ENCODE measurements at regions not wholly inside any gene's neighbourhood (a gene's known extent, or its start where the extent isn't known, plus 50 kb on each side); places are given as distances from the start of the nearest gene placed in this dataset.

DNA sequence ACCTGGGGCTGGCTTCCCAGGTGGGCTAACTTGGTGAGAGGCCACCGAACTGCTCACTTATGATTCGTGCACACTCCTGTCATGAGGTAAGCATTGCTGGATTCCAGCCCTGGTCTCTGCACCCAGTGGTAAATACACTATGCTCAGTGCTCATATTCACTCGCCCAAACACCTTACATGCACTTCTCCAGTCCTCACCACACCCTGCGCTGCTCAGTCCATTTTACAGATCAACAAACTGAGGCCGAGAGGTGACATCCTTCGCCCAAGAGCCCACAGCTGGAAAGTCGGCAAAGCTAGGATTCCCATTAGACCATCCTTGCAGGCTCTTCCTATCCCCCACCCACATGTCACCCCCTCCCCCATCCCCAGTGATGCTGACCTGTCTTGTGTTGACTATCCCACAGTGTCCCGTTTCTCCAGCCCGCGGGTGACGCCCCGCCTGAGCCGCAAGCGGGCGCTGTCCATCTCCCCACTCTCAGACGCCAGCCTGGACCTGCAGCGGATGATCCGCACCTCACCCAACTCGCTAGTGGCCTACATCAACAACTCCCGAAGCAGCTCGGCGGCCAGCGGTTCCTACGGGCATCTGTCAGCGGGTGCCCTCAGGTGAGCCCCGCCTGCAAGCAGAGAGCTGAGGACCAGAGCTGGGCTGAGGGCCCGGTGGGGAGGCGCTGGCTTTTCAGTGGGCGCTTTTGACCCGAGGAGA is 232.8 kb downstream of the GLI2 start:
- BruUV-seq (replicated peaks): no TSS peak
- no peak for DNase-seq (ENCODE audit: low read depth, low spot score)
- no peak overlapping the region for H3K4me2 ChIP-seq (ENCODE audit: low read length)
- H3K9me2 ChIP-seq (ENCODE audit: insufficient read depth): no peaks in the 10 kb centered on the region
- no peak overlapping the region for H3K4me3 ChIP-seq (replicated peaks in 1 of 2; ENCODE audit: low read depth in 1 of 2, low read length in 2 of 2)
- ChIA-PET POLR2A (no interaction called here), RAD21 (ENCODE audit: low non-redundant PET in 1 of 2, low total read pairs in 2 of 2, uncharacterized antibody in 2 of 2, unreplicated experiment in 2 of 2) (no interaction called here), CTCF (no interaction called here)
- H3K79me2 ChIP-seq (ENCODE audit: insufficient read depth, low read length): no peaks in the 10 kb centered on the region
- H3K4me1 ChIP-seq (ENCODE audit: control insufficient read depth in 1 of 2, insufficient read depth in 2 of 2, low read length in 2 of 2): peaks cover 3 to 7% of the 10 kb centered on the region in 2 experiments; a peak in 1 of 4 replicates
- no peak for ATAC-seq
- intact Hi-C loops (cut with micrococcal nuclease): no loop called here
- no peak overlapping the region for H3K27ac ChIP-seq (ENCODE audit: low read depth, low read length)
- TF ChIP-seq FOSL1 (IDR thresholded peaks at IDR 0.05; ENCODE audit: low read depth): no peak
- TF ChIP-seq SIN3A (IDR thresholded peaks at IDR 0.05; ENCODE audit: low read depth): no peak
- no peak for TF ChIP-seq EGR1 (IDR thresholded peaks at IDR 0.05; ENCODE audit: low read depth)
- no peak for TF ChIP-seq EZH2 (IDR thresholded peaks at IDR 0.05)
- TF ChIP-seq ZNF274 (IDR thresholded peaks at IDR 0.05; ENCODE audit: low read depth, low read length): no peak
- TF ChIP-seq JUND (IDR thresholded peaks at IDR 0.05): no peak
- no peak for TF ChIP-seq MAX (IDR thresholded peaks at IDR 0.05)
- no peak for TF ChIP-seq CEBPB (IDR thresholded peaks at IDR 0.05; ENCODE audit: low read depth)
- TF ChIP-seq ELF1 (IDR thresholded peaks at IDR 0.05; ENCODE audit: borderline replicate concordance, low read depth): no peak
- no peak for TF ChIP-seq CBX3 (IDR thresholded peaks at IDR 0.05; ENCODE audit: low read depth)
- TF ChIP-seq YY1 (IDR thresholded peaks at IDR 0.05; ENCODE audit: extremely low read depth, insufficient replicate concordance, low read depth, low read length): no peak
- no peak for TF ChIP-seq TCF7L2 (IDR thresholded peaks at IDR 0.05; ENCODE audit: borderline replicate concordance, extremely low read depth, insufficient read depth, insufficient read length)
- TF ChIP-seq ZBTB33 (IDR thresholded peaks at IDR 0.05; ENCODE audit: extremely low read depth, insufficient replicate concordance, low read length): no peak
- TF ChIP-seq EZH2phosphoT487 (IDR thresholded peaks at IDR 0.05; ENCODE audit: borderline replicate concordance): no peak
- no peak for TF ChIP-seq CTCF (IDR thresholded peaks at IDR 0.05 in 2 of 3, conservative IDR thresholded peaks at IDR 0.05 in 1 of 3; ENCODE audit: borderline replicate concordance in 1 of 3, insufficient read depth in 1 of 3, low read depth in 2 of 3, low read length in 2 of 3)
- no peak for TF ChIP-seq ZFX (IDR thresholded peaks at IDR 0.05)
- no peak for TF ChIP-seq SP1 (IDR thresholded peaks at IDR 0.05; ENCODE audit: low read depth)
- TF ChIP-seq, protein P1, sequence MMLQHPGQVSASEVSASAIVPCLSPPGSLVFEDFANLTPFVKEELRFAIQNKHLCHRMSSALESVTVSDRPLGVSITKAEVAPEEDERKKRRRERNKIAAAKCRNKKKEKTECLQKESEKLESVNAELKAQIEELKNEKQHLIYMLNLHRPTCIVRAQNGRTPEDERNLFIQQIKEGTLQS (IDR thresholded peaks at IDR 0.05): no peak
- TF ChIP-seq POLR2A (IDR thresholded peaks at IDR 0.05; ENCODE audit: borderline replicate concordance, extremely low read depth, insufficient read depth, insufficient read length): no peak
- TF ChIP-seq SRF (IDR thresholded peaks at IDR 0.05; ENCODE audit: low read depth): no peak
- no peak overlapping the region for H3K9ac ChIP-seq (ENCODE audit: low read length)
- no peaks in the 10 kb centered on the region for H4K20me1 ChIP-seq (ENCODE audit: insufficient read depth)
- H2AFZ ChIP-seq (ENCODE audit: low read depth, low read length, poor library complexity, severe bottlenecking): no peak overlapping the region
- H3K36me3 ChIP-seq (ENCODE audit: control insufficient read depth in 1 of 2, insufficient read depth in 2 of 2, low read length in 2 of 2): no peaks in the 10 kb centered on the region
- H3K9me3 ChIP-seq (ENCODE audit: control insufficient read depth in 1 of 2, insufficient read depth in 1 of 2, low read depth in 1 of 2, low read length in 2 of 2): no peaks in the 10 kb centered on the region
- no peaks in the 10 kb centered on the region for H3K27me3 ChIP-seq (ENCODE audit: insufficient read depth, low read length)
